GM18858 (cell line): ENCODE measurements at regions not wholly inside any gene's neighbourhood (a gene's known extent, or its start where the extent isn't known, plus 50 kb on each side); places are given as distances from the start of the nearest gene placed in this dataset.

ENCODE experiments used
- ATAC-seq: cut with Tn5 transposase; IDR thresholded peaks from one replicate; pipeline ENCODE4 v1.9.1; 2021; ENCODE audit not compliant: unreplicated experiment

DNA sequence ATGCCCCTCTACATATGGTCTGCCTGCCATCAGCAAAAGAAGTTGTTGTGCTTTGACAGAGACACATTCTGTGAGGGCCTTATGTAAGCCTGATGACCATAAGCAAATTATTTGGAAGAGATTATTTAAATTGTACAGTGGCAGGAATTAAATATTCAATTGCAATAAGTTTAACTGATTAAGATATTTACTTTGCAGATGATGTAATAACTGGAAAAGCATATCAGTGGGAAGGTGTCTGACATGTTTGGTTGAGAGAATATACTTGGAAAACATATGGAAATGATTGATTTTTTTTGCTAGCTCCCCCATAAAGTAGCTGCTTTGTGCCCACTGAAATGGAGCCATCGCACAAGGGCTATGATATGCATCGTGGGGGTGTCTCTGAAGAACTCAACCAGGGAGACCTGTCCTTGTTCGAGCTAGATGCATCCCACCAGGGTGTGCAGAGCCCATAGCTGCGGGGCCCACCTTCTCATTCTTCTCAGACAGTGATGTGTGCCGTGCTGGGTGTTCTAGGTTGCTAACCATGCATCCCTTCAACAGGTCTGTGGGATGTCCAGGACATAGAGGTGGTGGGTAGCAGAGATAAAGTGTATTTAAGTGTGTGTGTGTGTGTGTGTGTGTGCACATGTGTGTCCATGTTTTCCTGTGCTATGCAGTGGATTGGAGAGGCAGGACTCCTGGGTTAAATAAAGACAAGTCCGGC lies 90.4 kb upstream of the PARD3B start:
- ATAC-seq, result no peak

DNA sequence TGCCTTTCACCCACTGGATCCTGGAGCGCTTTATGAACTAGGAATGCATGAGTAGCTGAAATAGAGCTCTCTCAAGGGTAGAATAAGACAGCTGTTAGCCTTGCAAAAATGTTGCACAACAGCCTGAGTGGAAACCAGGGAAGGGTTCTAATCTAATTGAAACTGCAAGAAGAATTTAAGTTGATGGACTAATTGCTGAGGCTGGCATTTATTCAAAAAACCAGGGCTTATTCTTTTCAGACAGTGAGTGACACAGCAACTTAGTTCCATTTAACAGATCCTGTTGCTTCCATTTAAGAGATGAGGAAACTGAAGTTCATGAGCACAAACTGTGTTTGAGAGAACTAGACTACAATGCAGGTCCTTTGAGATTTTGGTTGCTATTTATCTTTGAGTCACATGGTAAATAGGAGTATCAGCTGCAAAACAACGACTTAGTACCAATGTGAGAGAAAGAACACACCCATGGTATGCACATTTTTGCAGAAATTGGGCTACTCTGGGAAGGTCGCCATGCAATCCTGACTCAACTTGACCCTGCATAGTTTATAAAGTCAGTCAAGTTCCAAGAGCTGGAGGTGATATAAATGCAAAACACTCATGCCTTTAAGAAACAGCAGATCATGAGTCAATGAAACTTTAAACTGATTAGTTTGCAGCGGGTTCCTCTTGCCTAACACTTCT lies 76.4 kb upstream of the PARD3B start:
- ATAC-seq, result no peak

DNA sequence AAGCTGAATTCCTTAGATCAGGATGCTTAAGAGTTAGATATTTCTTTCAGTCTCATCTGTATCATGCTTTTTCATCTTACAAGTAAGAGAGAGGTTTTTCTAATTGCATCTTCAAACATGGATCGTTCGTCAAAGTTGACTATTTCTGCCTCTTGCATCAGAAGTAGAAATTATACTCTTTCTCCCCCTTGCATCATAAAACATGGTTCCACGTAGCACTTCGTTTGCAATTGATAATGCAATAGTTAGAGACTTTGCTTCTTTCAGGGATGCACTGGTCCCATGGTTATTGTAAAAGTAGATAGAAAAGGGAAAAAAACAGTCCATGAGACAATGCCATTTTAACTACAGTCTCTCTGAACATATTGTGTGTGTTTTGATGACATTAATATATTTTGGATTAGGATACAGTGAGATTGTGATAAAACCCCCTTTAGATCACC lies 75.1 kb upstream of the PARD3B start:
- ATAC-seq, result no peak

DNA sequence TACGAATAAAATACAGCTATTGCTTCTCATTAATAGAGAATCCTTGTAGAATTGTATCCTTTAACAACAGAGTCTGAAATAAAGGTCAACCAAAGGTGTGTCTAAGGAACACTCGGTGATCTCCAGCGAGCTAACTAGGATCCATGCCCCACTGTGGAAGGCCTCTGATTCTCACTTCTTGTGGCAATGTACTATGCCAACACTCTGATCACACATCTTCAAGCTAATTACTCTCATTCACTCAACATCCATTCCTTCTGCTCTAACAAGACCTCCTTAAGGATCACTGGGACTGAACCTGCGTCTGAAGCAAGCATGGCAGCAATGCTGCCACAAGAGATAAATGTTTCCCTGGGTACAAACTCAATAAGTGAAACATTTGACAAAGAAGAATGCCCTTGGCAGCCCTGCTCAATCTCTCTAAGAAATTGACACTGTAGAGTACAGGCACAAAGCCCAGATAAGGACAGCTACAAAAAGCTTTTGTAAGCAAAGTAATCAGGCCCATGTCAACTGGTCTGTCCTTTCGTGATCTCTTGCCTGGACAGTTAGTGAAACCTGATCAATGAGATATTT lies 74.6 kb upstream of the PARD3B start:
- no peak for ATAC-seq

DNA sequence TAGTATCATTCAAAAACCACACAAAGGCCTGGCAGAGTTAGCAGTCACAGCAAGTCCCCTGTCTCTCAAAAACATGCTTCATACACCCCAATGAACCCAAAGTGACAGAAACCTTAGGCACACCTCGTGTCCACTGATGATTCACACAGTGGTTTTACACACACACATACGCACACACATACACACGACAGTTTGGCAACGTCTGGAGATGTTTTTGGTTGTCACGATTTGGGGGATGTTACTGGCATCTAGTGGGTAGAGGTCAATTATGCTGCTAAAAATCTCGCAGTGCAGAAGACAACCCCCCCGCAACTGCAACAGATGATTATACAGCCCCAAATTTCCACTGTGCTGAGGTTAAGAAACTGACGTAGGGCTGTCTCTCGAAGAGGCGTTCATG lies 72.9 kb upstream of the PARD3B start:
- ATAC-seq, result no peak

DNA sequence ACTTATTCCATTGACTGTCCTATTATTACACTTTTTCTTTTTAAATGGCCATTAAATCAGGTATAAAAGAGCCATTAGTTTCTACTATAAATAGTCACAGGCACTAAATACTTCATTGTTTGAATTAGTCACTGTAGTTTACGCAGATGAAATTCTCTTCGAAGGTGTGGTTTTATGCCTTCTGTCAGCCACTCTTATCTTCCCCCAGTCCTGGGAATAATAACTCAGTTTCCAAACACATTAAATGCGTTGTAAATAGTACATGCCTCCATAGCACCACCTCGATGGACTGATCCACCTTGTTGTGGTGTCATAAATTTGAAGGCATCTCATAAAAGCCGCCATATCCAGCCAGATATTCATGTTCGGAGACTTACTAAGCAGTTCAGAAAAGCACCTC lies 72.1 kb upstream of the PARD3B start:
- ATAC-seq, result no peak

DNA sequence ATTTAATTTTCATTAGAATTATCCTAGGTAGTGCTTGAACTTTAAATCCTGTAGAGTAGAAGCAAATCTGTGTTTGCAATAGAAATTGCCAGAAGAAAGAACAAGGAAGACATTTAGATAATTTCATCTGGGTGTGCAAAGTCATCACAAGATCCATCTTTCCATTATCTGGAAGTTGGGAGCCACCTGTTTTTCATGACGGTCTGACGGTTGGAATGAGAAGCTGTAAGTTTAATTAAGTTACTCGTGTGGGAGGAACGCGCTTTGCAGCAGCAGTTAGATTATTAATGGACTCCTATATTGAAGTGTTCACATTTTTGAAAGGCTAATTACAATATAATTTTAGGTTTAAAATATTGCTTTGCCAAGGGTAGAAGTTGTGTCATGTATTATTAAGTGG lies 69.9 kb upstream of the PARD3B start:
- ATAC-seq, result no peak

DNA sequence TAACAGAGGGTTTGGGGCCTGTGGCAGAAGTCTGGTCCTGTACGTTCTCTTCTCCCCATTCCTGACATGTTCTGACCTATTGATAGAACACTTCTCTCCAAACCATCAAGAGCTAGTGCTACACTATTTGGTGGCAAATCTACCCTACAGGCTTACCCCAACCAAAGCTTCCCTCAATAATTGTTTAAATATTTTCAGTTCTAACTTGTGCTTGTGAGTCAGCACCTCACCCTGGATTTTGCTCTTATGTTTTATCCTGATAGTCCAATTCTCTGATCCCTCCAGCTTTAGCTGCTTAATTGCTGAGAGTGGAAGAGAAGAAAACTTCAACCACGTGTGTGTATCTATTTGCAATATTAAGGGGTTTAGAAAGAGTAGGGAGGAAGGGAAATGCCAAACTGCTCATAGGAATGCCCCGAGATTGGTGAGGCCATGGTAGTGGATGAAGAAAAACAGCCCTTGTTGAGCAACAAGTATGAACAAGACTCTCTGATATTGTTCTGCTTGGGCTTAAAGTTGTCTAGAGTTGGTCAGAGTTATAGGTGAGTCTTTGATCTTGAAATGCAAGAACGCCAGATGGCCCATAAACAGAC lies 67.8 kb upstream of the PARD3B start:
- ATAC-seq, result no peak

DNA sequence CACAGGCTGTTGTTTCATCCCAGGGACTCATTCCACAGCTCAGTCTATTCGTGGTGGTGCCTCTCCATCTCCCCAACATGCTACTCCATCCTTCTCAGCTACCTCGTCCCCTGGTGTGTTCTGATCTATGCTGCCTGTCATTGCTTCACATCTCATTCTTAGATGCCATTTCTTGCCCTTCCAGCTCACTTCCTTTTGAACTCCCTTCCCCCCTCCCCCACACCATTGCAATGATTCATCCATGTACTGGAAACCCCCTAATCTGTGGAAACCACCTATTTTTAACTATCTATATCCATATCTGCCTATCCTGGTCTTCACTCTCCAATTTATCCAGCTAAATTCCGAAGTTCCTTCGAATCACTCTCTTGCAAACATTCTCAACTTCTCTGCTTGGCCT lies 65.7 kb upstream of the PARD3B start:
- no peak for ATAC-seq

DNA sequence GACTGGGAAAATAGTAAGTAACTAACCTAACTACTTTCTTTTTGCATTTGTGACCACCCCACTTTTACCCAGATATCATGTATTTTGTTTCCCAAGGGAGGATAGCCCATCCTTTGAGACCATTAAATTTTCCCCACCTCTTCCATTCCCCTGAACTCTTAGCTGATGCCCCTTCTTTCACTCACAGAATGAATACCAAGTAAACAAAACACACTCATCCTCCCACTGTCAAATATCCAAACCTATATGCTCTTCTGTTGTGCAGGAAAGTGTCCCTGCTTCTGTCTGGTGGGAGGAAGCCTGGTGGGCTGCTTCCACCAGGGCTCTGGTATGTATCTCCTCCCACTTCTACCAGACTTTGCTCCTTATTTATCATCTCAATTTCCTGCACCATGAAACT lies 64.6 kb upstream of the PARD3B start:
- ATAC-seq, result no peak

DNA sequence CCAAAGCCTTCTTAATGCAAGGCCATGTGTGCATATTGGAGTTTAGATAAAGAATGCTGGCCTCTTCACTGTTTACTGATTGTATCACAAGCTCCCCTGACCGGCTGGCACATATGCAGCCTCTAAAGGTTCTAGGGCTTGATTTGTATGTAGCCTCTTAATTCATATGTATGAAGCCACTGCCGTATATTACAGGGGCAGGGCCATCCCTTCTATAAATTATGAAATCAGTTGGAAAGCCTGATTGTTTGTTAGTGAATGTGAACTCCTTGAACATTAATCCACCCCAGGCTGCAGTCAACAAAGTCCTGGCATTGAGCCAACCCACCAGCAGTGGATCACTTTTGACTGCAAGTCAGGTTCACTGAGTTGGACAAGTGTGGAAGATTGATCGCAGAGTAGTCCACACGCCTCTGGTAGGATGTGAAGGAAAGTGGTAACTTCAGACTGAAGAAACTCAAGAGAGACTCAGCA lies 61.6 kb upstream of the PARD3B start:
- no peak for ATAC-seq

DNA sequence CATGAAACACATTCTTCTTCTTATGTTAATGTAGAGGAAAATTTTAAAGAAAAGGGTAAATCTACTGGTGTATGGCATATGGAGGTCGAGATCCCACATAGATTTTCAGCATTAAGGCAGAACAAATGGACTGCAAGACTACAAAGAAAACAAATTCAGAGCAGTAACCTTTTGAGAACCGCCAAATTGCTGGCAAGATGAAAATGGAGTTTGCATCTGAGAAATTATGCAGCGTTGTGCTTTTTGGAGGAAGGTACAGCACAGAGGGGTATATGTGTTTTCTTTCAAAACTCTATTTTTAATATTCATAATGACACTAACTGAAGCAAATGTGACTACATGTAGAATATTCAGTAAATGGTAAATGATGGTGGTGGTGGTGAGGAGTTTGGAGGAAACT lies 59.0 kb upstream of the PARD3B start:
- no peak for ATAC-seq

DNA sequence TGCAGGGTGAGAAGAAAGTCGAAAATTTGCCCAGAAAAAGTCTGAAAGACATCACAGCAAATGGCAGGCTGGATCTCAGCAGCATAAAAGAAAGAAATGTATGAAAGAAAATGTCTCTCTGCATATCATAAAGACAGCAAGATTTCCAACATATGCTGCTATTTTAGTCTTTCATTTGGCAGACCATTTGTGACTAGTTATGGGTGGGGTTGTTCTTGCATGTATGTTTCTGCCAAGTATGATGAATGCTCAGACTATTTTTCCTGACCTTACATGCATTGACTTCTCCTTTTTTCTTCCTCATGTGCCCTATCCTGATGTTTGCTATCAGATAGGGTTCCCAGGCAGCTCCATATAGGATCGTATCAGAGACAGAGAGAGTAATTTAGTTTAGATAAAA lies 58.5 kb upstream of the PARD3B start:
- no peak for ATAC-seq

DNA sequence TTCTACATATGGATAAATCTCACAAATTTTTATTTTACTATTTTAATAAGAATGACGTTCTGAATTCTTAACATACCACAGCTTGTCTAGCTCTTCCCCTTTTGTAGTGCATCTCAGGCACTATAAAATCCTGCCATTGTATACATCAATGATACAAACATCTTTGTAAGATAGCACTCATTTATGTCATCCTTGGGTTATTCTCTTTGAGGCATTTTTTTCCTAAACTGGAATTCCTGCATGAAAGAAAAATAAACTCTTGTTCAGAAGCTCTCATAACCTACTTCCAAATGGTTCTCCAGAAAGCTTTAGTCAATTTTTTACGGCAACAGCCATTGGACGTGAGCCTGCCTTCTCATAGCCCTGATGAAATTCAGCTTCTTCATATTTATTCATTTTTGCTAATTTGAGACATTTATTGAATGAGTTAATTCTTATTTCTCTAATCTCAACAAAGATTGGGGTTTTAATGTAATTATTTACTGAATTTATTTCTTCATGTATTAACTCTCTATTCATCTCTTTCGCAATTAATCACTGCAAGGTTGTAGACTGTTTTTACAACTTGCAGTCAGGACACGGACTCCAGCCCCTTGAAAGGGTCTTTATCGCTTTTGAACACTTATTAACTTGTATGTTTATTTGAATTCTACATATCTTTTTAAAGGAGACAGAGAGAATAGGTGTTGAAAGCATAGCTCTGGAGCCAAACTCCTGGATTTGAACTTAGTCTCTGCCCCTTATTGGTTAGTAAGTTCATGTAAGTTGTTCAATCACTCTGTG lies 57.6 kb upstream of the PARD3B start:
- no peak for ATAC-seq

DNA sequence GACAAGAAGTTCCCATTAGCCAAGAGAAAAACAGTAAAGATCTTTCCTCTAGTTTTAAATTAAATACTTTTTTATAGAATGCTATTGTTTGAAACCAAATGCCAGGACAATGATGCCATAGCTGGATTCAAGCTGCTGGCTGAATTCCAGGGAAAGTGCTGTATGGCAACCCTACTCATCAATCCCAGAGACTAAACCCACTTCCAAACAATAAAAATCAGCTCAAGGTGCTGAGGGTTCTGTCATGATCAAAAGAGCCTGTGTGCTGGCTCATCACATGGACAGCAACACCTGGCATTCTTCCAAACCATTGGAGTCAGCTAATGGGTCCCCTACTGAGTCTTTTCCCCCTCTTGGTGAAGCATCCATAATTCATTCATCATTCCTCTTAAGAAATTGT lies 53.7 kb upstream of the PARD3B start:
- ATAC-seq, result no peak

DNA sequence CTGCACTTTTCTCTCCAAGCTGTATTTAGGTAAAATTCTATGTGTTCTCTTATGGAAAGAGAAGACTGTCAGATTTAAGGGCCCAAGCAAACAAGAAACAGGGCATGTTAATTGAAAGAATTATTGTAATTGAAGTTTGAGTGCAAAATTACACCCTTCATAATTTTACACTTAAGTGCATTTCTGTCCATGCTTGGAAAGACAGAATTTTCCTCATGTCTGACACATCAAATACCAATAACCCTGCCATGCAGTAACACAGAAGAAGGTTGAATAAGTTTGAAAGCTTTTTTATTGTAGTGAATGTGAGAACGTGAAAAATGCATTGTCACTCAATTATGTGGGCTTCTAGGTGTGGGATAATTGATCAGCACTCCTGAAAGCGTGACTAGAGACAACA lies 52.9 kb upstream of the PARD3B start:
- no peak for ATAC-seq

DNA sequence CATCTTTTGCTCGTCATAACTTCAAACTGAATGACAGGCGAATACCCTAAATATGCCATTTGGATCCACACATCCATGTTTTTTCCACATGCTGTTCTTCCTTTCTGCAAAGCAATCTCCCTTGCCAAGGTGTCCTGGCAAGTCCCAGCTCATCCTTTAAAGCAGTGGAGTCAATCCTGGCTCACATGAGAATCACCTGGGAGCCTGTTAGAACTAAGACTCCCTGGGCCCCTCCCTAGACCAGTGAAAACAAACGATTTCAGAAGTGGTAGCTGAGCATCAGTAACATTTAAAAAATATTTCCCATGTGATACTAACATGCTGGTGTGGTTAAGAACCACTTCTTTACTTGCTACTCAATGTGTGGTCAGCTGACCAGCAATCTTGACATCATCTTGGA lies 50.6 kb upstream of the PARD3B start:
- ATAC-seq, result no peak

DNA sequence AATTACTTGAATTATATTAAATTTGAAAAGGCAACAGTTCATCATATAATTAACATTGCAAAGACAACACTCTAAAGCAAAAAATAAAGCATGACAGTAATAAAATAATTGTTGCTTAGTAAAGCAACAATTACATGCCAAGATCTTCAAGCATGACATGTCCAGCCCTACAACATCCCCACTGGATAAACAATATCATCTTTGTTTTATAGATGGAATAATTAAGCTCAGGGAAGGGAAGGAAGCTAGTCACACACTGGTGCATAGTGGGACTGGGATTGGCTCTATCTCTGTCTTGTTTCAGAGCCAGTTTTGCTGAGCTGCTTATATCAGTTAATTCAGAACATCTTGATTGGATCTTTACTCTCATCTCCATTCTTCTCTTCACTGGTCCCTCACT lies 49.9 kb upstream of the PARD3B start:
- no peak for ATAC-seq
